Ureter (tissue), 1 donor: ENCODE measurements at regions not wholly inside any gene's neighbourhood (a gene's known extent, or its start where the extent isn't known, plus 50 kb on each side); places are given as distances from the start of the nearest gene placed in this dataset.

Experiments
- DNase-seq: peaks from one replicate; pipeline ENCODE4 v3.0.0-alpha.2; 2020; ENCODE audit warnings: low spot score
- donor health status: DM: yes; HTN: yes; CAD: no.

GRCh38 chr12:31783556-31783955 lies 54.7 kb upstream of the AMN1 start:
- DNase-seq = no peak

- DNase-seq = no peak
These were observed 53.2 kb upstream of the AMN1 start for GRCh38 chr12:31781894-31782540.

- DNase-seq = no peak
These were observed 51.3 kb upstream of the AMN1 start for GRCh38 chr12:31780096-31780495.

GRCh38 chr12:31778687-31779086 lies 49.9 kb upstream of the AMN1 start:
- no peak for DNase-seq
